ENCODE measurements at regions not wholly inside any gene's neighbourhood (a gene's known extent, or its start where the extent isn't known, plus 50 kb on each side); places are given as distances from the start of the nearest gene placed in this dataset.

DNA sequence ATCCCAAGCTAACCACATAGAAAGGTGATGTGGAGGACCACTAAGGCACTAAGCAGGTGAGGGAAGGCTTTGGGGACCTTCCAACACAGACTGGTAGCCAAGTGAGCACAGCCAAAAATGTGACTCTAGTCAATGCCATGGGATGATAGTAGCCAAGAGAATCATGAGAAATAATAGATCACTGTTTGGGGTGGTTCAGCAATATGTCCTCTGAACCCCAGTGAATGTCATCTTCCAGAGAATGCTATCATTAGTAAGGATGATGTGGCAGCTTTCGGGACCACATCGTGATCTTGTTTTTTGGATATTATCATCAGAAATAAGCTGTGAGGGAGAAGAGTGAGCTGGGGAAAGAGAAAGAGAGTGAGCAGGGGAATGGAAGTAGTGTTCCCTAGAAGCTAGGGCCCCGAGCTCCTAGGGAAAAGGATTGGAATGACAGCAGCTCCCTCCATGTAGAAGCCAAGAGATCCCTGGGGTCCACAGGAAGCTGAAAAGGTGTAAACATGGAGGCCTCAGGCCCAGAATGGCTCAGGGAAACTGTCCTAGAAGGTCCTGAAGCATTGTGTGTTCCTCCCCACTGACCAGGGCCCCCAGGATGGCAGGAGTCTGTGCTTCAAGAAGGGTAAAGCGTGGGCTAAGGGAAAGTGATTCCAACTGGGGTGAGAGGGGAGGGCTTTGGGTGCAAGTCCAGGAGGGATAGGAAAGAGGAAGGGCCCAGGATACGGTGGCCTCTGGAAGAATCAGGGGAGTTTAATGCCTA is 56.6 kb upstream of the KLF13 start:
- TF ChIP-seq, protein P1, sequence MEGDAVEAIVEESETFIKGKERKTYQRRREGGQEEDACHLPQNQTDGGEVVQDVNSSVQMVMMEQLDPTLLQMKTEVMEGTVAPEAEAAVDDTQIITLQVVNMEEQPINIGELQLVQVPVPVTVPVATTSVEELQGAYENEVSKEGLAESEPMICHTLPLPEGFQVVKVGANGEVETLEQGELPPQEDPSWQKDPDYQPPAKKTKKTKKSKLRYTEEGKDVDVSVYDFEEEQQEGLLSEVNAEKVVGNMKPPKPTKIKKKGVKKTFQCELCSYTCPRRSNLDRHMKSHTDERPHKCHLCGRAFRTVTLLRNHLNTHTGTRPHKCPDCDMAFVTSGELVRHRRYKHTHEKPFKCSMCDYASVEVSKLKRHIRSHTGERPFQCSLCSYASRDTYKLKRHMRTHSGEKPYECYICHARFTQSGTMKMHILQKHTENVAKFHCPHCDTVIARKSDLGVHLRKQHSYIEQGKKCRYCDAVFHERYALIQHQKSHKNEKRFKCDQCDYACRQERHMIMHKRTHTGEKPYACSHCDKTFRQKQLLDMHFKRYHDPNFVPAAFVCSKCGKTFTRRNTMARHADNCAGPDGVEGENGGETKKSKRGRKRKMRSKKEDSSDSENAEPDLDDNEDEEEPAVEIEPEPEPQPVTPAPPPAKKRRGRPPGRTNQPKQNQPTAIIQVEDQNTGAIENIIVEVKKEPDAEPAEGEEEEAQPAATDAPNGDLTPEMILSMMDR (IDR thresholded peaks at IDR 0.05 in 4 of 5, conservative IDR thresholded peaks at IDR 0.05 in 1 of 5) = no peak
- TF ChIP-seq POLR2A (IDR thresholded peaks at IDR 0.05) = no peak

All from gastrocnemius medialis (tissue), 4 donors.